ENCODE measurements at regions not wholly inside any gene's neighbourhood (a gene's known extent, or its start where the extent isn't known, plus 50 kb on each side); places are given as distances from the start of the nearest gene placed in this dataset.

GRCh38 chr9:82295181-82295580 is 306.6 kb downstream of the SPATA31D1 start:
- Histone ChIP-seq H3K36me3 (replicated peaks in 1 of 2; ENCODE audit: control insufficient read depth in 1 of 2, insufficient read depth in 2 of 2, low read length in 2 of 2) (no peaks in the 10 kb centered on the region), H3K4me2 (replicated peaks; ENCODE audit: extremely low read depth, low read length, poor library complexity, severe bottlenecking) (no peak overlapping the region), H3K4me1 (ENCODE audit: control insufficient read depth in 1 of 2, insufficient read depth in 2 of 2, low read length in 2 of 2) (no peaks in the 10 kb centered on the region), H2AFZ (ENCODE audit: insufficient read depth, low read depth, low read length, poor library complexity, severe bottlenecking) (no peak overlapping the region), H3K27ac (ENCODE audit: low read depth in 1 of 2, low read length in 2 of 2) (no peak overlapping the region), H3K79me2 (ENCODE audit: insufficient read depth, low read length) (no peaks in the 10 kb centered on the region), H3K27me3 (ENCODE audit: control insufficient read depth in 2 of 2, insufficient read depth in 2 of 2, low read length in 2 of 2) (no peaks in the 10 kb centered on the region), H3K9ac (ENCODE audit: insufficient read depth, low read length, poor library complexity, severe bottlenecking) (no peak overlapping the region), H3K4me3 (replicated peaks in 1 of 3; ENCODE audit: low read depth in 2 of 3, low read length in 3 of 3) (no peak overlapping the region), H3K9me3 (replicated peaks in 1 of 2; ENCODE audit: control insufficient read depth in 1 of 2, insufficient read depth in 1 of 2, low read length in 2 of 2) (peaks cover 0 to 4% of the 10 kb centered on the region in 2 donors), H4K20me1 (ENCODE audit: insufficient read depth, low read length) (no peaks in the 10 kb centered on the region)
- peaks cover 0 to 2% (median 0%) of the 10 kb centered on the region in 3 donors for H3K27me3 Mint-ChIP-seq (ENCODE audit: low read depth in 3 of 3)
- no CpG with 5 or more reads among the region's 5 CpGs for WGBS (ENCODE audit: insufficient coverage)
- no peak for DNase-seq
- no peaks in the 10 kb centered on the region for H3K36me3 Mint-ChIP-seq
- H3K4me3 Mint-ChIP-seq = no peak overlapping the region
- H3K4me1 Mint-ChIP-seq = no peaks in the 10 kb centered on the region
- intact Hi-C loops (cut with micrococcal nuclease) = no loop called here
- no peak for TF ChIP-seq CTCF (IDR thresholded peaks at IDR 0.05)
- no peak overlapping the region for H3K27ac Mint-ChIP-seq
- H3K9me3 Mint-ChIP-seq = peaks cover under 1 to 11% (median 3%) of the 10 kb centered on the region in 7 donors

DNA sequence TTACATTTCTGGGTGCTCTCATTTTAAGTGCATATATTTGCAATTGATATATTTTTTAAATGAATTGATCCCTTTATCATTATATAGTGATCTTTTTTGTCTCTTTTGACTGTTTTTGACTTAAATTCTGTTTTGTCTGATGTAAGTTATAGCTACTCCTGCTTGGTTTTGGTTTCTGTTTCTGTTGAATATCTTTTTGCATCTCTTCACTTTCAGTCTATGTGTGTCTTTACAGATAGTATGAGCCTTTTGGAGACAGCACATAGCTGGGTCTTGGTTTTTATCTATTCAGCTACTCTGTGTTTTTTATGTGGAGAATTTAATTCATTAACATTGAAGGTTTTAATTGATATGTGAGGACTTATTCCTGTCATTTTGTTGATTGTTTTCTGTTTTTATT is 311.3 kb downstream of the SPATA31D1 start:
- Histone ChIP-seq H4K20me1 (ENCODE audit: insufficient read depth, low read length) (no peaks in the 10 kb centered on the region), H3K4me3 (replicated peaks in 1 of 3; ENCODE audit: low read depth in 2 of 3, low read length in 3 of 3) (no peak overlapping the region), H3K4me1 (ENCODE audit: control insufficient read depth in 1 of 2, insufficient read depth in 2 of 2, low read length in 2 of 2) (no peaks in the 10 kb centered on the region), H3K27ac (ENCODE audit: low read depth in 1 of 2, low read length in 2 of 2) (no peak overlapping the region), H3K9me3 (replicated peaks in 1 of 2; ENCODE audit: control insufficient read depth in 1 of 2, insufficient read depth in 1 of 2, low read length in 2 of 2) (peaks cover 8 to 21% of the 10 kb centered on the region in 2 donors), H3K4me2 (replicated peaks; ENCODE audit: extremely low read depth, low read length, poor library complexity, severe bottlenecking) (no peak overlapping the region), H3K9ac (ENCODE audit: insufficient read depth, low read length, poor library complexity, severe bottlenecking) (no peak overlapping the region), H3K27me3 (ENCODE audit: control insufficient read depth in 2 of 2, insufficient read depth in 2 of 2, low read length in 2 of 2) (no peaks in the 10 kb centered on the region), H2AFZ (ENCODE audit: insufficient read depth, low read depth, low read length, poor library complexity, severe bottlenecking) (no peak overlapping the region), H3K36me3 (replicated peaks in 1 of 2; ENCODE audit: control insufficient read depth in 1 of 2, insufficient read depth in 2 of 2, low read length in 2 of 2) (no peaks in the 10 kb centered on the region), H3K79me2 (ENCODE audit: insufficient read depth, low read length) (no peaks in the 10 kb centered on the region)
- H3K27ac Mint-ChIP-seq = no peak overlapping the region
- no peak for DNase-seq
- TF ChIP-seq CTCF (IDR thresholded peaks at IDR 0.05) = no peak
- H3K27me3 Mint-ChIP-seq (ENCODE audit: low read depth in 3 of 3) = peaks cover 0 to 3% (median 0%) of the 10 kb centered on the region in 3 donors
- no peaks in the 10 kb centered on the region for H3K36me3 Mint-ChIP-seq
- no peak overlapping the region for H3K4me3 Mint-ChIP-seq
- intact Hi-C loops (cut with micrococcal nuclease) = no loop called here
- peaks cover 4 to 29% (median 10%) of the 10 kb centered on the region in 7 donors for H3K9me3 Mint-ChIP-seq
- no peaks in the 10 kb centered on the region for H3K4me1 Mint-ChIP-seq

All from CD14-positive monocyte (primary cell).